ENCODE measurements at regions not wholly inside any gene's neighbourhood (a gene's known extent, or its start where the extent isn't known, plus 50 kb on each side); places are given as distances from the start of the nearest gene placed in this dataset.
A peak's percentile ranks its signal among the peaks of the same experiment; 100 is the strongest.

GRCh38 chr12:89253488-89253887, 98.8 kb downstream of the DUSP6 start:
- DNase-seq, result no peak

- DNase-seq, result no peak
Observed at GRCh38 chr12:89252284-89252683, 100.0 kb downstream of the DUSP6 start.

- DNase-seq, result no peak
Observed at GRCh38 chr12:89251342-89252271, 100.7 kb downstream of the DUSP6 start.

GRCh38 chr12:89250636-89251035, 101.7 kb downstream of the DUSP6 start:
- DNase-seq, result no peak

DNA sequence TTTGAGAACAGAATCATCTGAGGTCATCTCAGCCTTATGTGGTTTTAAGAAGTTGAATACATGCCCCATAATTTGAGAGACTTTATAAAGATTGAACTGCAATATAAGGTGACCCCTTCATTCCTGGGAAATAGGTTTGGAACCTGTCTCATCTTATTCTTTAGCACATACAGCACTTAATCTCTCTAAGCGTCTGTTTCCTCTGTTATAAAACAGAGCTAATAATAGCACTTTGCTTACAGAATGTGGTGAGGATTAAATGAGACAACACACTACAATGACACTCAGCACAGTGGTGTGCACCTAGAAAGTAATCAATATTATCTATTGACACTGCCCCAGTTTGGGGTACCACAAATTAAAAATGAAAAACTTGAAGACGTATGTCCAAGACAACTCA, 102.1 kb downstream of the DUSP6 start:
- no peak for DNase-seq

DNA sequence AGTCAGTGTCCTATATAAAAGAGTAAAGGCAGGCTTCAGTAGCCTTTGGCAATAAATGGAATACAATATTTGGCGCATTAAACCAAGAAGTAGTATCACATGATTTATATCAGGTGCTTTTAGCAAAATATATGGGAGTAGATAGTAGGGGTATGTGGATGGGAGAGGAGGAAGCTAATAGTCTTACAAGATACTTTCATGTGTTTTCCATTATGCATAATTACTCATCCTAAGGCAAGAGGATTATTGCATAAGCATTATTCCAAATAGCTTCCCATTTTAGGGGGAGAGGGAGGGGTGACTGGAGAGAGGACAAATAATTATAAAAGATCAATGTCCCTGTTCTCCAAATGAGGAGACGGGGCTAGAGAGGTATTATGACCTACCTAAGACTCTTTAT, 104.3 kb downstream of the DUSP6 start:
- no peak for DNase-seq

DNA sequence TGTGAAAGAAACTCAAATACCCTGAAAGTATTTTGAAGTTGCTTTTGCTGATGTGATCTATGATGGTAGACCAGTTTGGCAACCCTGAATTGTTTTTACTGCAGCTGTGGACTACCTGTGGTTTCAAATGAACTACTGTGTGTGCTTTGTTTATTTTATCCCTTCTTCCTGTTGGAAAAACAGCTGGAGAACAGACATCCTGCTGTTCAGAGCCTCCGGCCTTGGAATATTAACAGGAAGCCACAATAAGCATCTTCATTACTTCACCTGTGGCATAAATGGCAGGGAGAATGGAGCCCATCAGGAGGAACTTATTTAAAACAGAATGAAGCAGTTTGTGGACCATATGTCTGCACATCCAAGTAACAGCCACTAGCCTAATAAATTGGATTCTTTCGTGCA, 104.8 kb downstream of the DUSP6 start:
- DNase-seq, result peak; percentile 49

- DNase-seq, result no peak
Observed at GRCh38 chr12:89245090-89245489, 107.2 kb downstream of the DUSP6 start.

DNA sequence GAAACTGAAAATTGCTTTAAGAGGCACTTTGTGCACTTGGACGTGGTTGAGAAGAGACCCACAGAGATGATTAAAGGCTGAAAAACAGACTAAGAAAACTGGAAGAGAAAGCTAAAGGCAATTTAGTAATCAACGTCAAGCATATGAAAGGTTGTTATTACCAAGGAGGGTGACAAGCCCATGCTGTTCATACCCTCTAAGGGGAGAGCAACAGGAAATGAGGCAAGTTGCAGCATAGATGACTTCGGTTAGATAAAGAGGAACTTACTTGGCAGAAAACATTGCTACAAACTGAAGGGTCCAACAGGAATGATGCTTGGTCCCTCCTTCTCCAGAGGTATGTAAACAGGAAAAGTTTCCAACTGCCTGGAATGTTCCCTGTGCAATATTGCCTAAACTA, 107.8 kb downstream of the DUSP6 start:
- no peak for DNase-seq

- no peak for DNase-seq
Observed at GRCh38 chr12:89243771-89244170, 108.5 kb downstream of the DUSP6 start.

DNA sequence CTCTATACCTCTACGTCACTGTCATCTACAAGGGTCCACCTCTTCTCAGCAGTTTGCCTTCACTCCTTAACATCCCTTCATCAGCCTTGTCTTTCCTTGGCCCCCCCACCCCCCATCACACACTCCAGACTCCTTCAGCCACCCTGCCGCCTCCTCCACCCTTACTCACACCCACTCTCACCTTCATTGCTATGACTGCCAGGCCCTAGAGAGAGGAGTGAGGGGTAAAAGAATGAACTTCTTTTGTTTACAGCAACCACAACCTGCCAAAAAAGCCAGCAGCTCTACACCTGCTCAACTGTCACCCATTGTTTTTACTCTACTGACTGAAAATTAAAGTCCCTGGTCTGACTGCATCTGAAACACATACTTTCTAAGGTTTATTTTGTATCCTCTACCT, 112.8 kb downstream of the DUSP6 start:
- DNase-seq, result no peak

GRCh38 chr12:89238593-89238992, 113.7 kb downstream of the DUSP6 start:
- DNase-seq, result no peak

- DNase-seq, result no peak
Observed at GRCh38 chr12:89237763-89238162, 114.5 kb downstream of the DUSP6 start.

- peak; percentile 78 for DNase-seq
Observed at GRCh38 chr12:89236748-89237383, 115.4 kb downstream of the DUSP6 start.

DNA sequence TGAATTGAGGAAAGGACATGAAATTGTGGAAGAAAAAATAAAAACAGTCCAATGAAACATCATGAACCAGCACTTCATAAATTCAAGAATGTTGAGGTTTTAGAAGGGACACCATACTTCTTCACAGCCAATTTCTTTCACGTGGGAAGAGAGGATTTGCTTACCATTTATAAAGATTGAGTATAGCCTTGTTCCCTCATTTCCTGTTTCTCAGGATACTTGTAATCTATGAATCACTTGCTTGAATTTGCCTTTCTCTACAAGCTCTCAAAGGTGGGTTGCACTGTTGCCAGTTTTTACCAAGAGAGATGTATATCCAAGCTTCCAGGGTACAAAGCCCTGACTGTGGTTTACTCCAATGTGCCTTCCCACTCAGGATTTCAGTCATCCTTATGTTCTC, 116.1 kb downstream of the DUSP6 start:
- no peak for DNase-seq

DNA sequence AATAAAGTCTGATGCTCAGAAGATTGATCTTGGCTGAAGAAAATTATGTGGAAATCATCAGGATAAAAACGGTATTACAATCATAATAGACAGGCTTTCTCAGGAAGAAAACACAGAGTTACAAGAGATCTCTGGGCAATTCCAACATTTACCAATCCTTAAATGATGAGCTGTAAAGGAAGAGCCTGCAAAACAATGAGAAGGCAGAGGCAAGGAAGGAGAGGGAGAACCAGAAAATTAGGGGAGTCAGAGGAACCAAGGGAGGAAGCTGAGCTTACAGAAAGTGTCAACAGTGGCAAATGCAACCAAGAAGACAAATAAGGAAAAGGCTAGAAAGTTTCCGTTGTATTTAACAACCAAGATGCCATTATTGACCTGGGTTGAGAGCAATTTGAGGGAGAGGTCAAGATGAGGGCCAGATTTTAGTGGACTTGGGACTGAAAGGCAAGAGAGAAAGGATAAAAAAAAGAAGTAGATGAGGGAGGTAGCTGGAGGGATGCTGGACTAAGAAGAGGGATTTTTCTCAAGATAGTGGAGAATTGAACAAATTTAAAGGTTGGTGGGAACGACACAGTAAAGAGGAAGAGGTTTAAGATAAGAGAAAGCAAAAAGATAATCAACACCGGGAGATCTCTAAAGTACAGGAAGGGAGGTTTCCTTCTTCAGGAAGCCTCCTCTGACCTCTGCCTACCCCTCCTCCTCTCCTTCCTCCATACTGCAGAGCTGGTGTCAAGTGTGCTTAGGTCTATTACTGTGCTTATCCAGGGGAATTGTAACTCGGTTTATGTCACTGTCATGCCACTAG, 116.9 kb downstream of the DUSP6 start:
- no peak for DNase-seq

DNA sequence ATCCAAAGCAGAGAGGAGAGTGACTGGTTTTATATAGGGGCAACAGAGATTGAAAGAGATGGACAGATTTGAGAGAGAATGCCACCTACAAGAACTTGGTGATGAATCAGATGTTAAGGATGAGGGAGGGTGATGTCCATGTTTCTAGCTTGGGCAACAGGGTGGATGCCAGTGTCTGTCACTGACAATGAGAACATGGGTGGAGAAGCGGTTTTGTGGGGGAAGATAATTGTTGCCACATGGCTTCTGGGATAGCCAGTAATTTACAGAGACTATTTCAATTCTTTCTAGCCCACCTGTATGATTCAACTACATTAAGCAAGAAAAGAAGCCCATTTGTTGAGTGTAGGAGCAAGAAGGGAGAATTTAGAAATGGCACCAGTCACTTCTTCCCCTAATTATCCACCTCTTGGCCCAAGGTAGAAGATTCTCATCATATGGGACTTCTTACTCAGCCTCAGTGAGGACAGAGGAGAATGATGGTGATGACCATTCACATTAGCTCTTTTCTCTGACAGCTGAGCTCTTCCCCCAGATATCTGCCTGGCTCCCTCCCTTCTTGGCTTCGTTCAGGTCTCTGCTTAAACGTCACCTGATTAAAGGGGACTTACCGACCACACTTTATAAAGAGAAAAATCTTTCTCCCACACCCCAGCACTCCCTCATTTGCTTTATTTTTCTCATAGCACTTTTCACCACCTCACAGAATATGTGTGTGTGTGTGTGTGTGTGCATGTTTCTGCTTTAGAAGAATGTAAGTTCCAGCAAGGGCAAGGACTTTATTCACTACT, 117.8 kb downstream of the DUSP6 start:
- no peak for DNase-seq

DNA sequence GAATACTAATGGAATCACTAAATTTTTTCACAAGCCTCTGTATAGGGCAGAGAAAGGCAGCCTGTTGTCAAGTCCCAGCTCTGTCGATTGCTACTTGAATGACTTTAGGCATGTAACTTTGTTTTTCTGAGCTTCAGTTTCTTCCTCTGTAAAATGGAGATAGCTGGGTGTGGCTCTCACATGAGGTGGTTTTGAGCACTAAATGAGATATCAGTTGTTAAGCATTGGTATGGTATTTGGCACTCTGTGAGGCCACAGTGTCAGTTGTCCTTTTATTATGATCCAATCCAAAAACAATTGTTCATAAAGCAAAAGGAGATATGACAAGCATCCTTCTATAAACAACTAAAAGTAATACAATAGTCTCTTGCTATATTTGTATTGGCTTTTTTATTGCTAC, 120.6 kb downstream of the DUSP6 start:
- DNase-seq, result no peak

GRCh38 chr12:89230376-89231315, 121.7 kb downstream of the DUSP6 start:
- no peak for DNase-seq

DNA sequence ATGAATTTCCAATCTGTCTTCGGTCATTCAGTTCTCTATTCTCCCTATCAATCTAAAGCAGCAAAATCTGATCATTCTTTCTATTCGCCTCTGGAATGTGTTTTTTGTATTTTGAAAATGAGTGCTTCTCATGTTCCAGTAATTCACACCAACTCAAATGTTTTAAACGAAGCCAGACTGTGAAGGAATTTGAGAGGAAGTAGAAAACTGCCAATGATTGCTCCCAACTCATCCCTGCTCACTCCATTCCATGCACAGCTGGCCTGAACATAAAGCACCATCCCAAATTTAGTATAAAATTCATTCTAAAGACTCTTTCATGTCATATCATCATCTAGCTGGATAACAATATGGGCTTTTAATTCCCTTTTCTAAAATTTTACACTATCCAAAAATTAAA, 123.8 kb downstream of the DUSP6 start:
- no peak for DNase-seq

DNA sequence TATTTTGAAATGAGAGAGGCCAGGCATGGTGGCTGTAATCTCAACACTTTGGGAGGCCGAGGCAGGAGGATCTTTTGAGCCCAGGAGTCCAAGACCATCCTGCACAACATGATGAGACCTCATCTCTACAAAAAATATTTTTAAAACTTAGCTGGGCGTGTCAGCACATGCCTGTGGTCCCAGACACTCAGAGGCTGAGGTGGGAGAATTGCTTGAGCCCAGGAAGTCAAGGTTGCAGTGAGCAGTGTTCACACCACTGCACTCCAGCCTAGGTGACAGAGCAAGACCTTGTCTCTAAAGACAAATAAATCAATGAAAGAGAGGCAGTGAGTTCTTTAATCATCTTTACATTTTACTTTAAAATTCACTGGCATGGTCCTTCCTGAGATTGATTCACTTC, 124.5 kb downstream of the DUSP6 start:
- no peak for DNase-seq

Data from NCI-H510A (cell line).